KBM-7 (cell line): ENCODE measurements at regions not wholly inside any gene's neighbourhood (a gene's known extent, or its start where the extent isn't known, plus 50 kb on each side); places are given as distances from the start of the nearest gene placed in this dataset.
"Not testable (repeated sequence)": the region's sequence is repeated elsewhere in the genome, so short reads cannot be mapped to it uniquely, and the experiment has no call there.

Experiments used
- DNase-seq: peaks from one replicate; pipeline ENCODE4 v3.0.0-alpha.2; 2015
- in situ Hi-C: fragments of 300-500 bp; cut with MboI; formaldehyde crosslinking; loops from 2 replicates; pipeline ENCODE4 v1.14.3; 2020; ENCODE audit warnings: low sequenced_read_pairs, low pct_unique_long_range_greater_than_20kb, mixed read lengths

GRCh38 chr5:56668996-56669395, 146.4 kb upstream of the MAP3K1 start:
- in situ Hi-C loops, result no loop called here
- no peak for DNase-seq

GRCh38 chr5:56667692-56668091, 147.7 kb upstream of the MAP3K1 start:
- no peak for DNase-seq
- in situ Hi-C loops, result no loop called here

- in situ Hi-C loops, result no loop called here
- DNase-seq, result no peak
These were observed 148.4 kb upstream of the MAP3K1 start for GRCh38 chr5:56666901-56667300.

GRCh38 chr5:56665117-56665516, 150.2 kb upstream of the MAP3K1 start:
- DNase-seq, result not testable (repeated sequence)

GRCh38 chr5:56664025-56664424, 151.3 kb upstream of the MAP3K1 start:
- in situ Hi-C loops, result no loop called here
- no peak for DNase-seq

More at GRCh38 chr5:56665117-56665516, 150.2 kb upstream of the MAP3K1 start:
- in situ Hi-C loops, result not testable (repeated sequence)

GRCh38 chr5:56663523-56663922, 151.8 kb upstream of the MAP3K1 start:
- no peak for DNase-seq
- in situ Hi-C loops, result no loop called here

GRCh38 chr5:56662893-56663292, 152.5 kb upstream of the MAP3K1 start:
- DNase-seq, result no peak
- in situ Hi-C loops, result no loop called here

- no peak for DNase-seq
- in situ Hi-C loops, result no loop called here
These were observed 155.4 kb upstream of the MAP3K1 start for GRCh38 chr5:56659971-56660370.

- in situ Hi-C loops, result no loop called here
These were observed 156.4 kb upstream of the MAP3K1 start for GRCh38 chr5:56658972-56659371.

GRCh38 chr5:56656846-56657726, 158.3 kb upstream of the MAP3K1 start:
- DNase-seq, result no peak
- in situ Hi-C loops, result no loop called here

More at GRCh38 chr5:56658972-56659371, 156.4 kb upstream of the MAP3K1 start:
- no peak for DNase-seq

GRCh38 chr5:56651893-56652292, 163.5 kb upstream of the MAP3K1 start:
- DNase-seq, result no peak
- in situ Hi-C loops, result no loop called here

- in situ Hi-C loops, result no loop called here
- DNase-seq, result no peak
These were observed 165.0 kb upstream of the MAP3K1 start for GRCh38 chr5:56650386-56650785.

GRCh38 chr5:56649569-56649968, 165.8 kb upstream of the MAP3K1 start:
- in situ Hi-C loops, result no loop called here
- no peak for DNase-seq

- in situ Hi-C loops, result no loop called here
- no peak for DNase-seq
These were observed 166.8 kb upstream of the MAP3K1 start for GRCh38 chr5:56648460-56649034.

- no peak for DNase-seq
- in situ Hi-C loops, result no loop called here
These were observed 168.1 kb upstream of the MAP3K1 start for GRCh38 chr5:56647099-56647850.

GRCh38 chr5:56641635-56642260, 173.6 kb upstream of the MAP3K1 start:
- in situ Hi-C loops, result no loop called here
- DNase-seq, result no peak

GRCh38 chr5:56640763-56641406, 174.5 kb upstream of the MAP3K1 start:
- peak; percentile 63 for DNase-seq
- in situ Hi-C loops, result no loop called here

GRCh38 chr5:56639476-56639875, 175.9 kb upstream of the MAP3K1 start:
- no peak for DNase-seq
- in situ Hi-C loops, result no loop called here

GRCh38 chr5:56638768-56639238, 176.5 kb upstream of the MAP3K1 start:
- DNase-seq, result no peak
- in situ Hi-C loops, result no loop called here
